Heart right ventricle (tissue), 16 donors: ENCODE measurements at regions not wholly inside any gene's neighbourhood (a gene's known extent, or its start where the extent isn't known, plus 50 kb on each side); places are given as distances from the start of the nearest gene placed in this dataset.

Source experiments
- ATAC-seq, 8 donors: fragments of 200-7000 bp; cut with Tn5 transposase; one replicate each; pipeline ENCODE4 v1.9.1; 2020; ENCODE audit warnings: mild to moderate bottlenecking in 8 of 8, moderate library complexity in 8 of 8, moderate number of reproducible peaks in 1 of 8
- DNase-seq, 2 donors: peaks; one replicate each; pipeline ENCODE4 v3.0.0-alpha.2; 2020
- H3K27ac ChIP-seq, 10 donors: fragments of 200-600 bp; sonication (generic) in 2 of 10; one replicate each; pipeline versions ENCODE4 v1.5.0 to v1.8.0; 2020 to 2022; ENCODE audit warnings: mild to moderate bottlenecking in 3 of 10
- H3K27me3 ChIP-seq, 7 donors: fragments of 200-600 bp; one replicate each; pipeline ENCODE4 v1.8.0; 2021 to 2022; ENCODE audit warnings: mild to moderate bottlenecking in 2 of 7
- H3K36me3 ChIP-seq, 9 donors: fragments of 200-600 bp; sonication (generic) in 1 of 9; one replicate each; pipeline versions ENCODE4 v1.5.0 to v1.8.0; 2020 to 2022; ENCODE audit warnings: mild to moderate bottlenecking in 2 of 9
- H3K4me1 ChIP-seq, 9 donors: fragments of 200-600 bp; sonication (generic) in 1 of 9; one replicate each; pipeline versions ENCODE4 v1.5.0 to v1.8.0; 2020 to 2022; ENCODE audit warnings: mild to moderate bottlenecking in 4 of 9
- H3K4me3 ChIP-seq, 10 donors: fragments of 200-600 bp; sonication (generic) in 2 of 10; one replicate each; pipeline versions ENCODE4 v1.5.0 to v1.8.0; 2020 to 2022; ENCODE audit warnings: mild to moderate bottlenecking in 7 of 10, moderate library complexity in 2 of 10
- H3K9me3 ChIP-seq, 11 donors: fragments of 200-600 bp in 10 of 11; sonication (generic) in 2 of 11; one replicate each; pipeline versions ENCODE4 v1.5.0 to v1.8.0; 2013 to 2022; ENCODE audit warnings: mild to moderate bottlenecking in 2 of 11, control low read depth in 1 of 11, moderate library complexity in 1 of 11
- CTCF ChIP-seq, 9 donors: fragments of 200-600 bp; sonication (generic) in 2 of 9; IDR thresholded peaks; one replicate each; pipeline versions ENCODE4 v1.5.0 to v1.8.0; 2021 to 2022; ENCODE audit warnings: antibody characterized with exemption in 9 of 9, mild to moderate bottlenecking in 5 of 9, moderate library complexity in 1 of 9
- WGBS, 2 donors: extraction: QIAGEN DNeasy Blood & Tissue Kit; methylation state at CpG; one replicate each; pipeline ENCODE4 v1.1.7; 2013; ENCODE audit warnings: inconsistent platforms in 1 of 2; 5-methylcytosine and 5-hydroxymethylcytosine counted together
- intact Hi-C, 10 donors: fragments of 100-400 bp; cut with DNase I; formaldehyde crosslinking; loops; one replicate each; pipeline versions ENCODE4 v1.11.1 to v1.14.2; 2022
- donor health status: Arrhythmogenic right ventricular cardiomyopathy.
- donor health status: ischemic (EF 13 %, LVEDD 7.1; RV severe dilation, severe dysfunction).
- donor health status: healthy with polysubstance abuse.
- donor health status: DM: no; HTN: yes; CAD: no.
- donor health status: DM: no; HTN: no; CAD: no.
- donor health status: ischemic (EF 25% LVEDD 6.9; RV normal size, moderate dysfunction).
- donor health status: ischemic (EF 25% LVEDD 5.7; RV mildly dilated, moderate dysfunction).
- donor health status: healthy.
- donor health status: DM: yes; HTN: yes; CAD: no.
- donor health status: Ischemic cardiomyopathy.
- donor health status: ischemic (EF 35%, LVEDD 5.7; RV mildly dilated, moderate dysfunction).
- donor health status: nonischemic (EF 11% LVEDD 7.7; RV severe dilation, severe dysfunction).
- donor health status: DM: yes; HTN: yes; CAD: no.
- donor health status: PGD.
- donor health status: ischemic (EF 29% LVEDD 5.4; RV normal size, mild dysfunction).
- donor health status: nonischemic (EF 23%, LVEDD 6.1; RV moderate dilation, normal function).

DNA sequence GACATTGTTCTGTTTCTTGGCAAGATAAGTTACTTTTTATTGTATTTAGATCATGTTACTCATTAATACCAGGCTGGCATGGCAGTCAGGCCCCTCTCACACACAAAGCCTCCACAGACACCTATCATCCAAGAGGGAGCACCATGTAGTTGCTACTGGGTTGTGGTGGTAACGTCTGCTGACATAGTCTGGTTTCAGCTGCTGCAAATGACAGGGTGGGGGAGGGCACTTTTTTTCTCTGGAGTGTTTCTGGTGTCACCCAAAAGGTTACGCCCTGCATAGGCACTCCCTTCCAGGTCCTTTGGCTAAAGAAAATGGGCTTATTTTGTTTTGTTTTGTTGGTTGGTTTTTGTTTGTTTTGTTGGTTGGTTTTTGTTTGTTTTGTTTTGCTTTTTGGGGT, 236.4 kb upstream of the RIMS1 start:
- Histone ChIP-seq H3K27me3 (no peaks in the 10 kb centered on the region), H3K4me3 (no peak overlapping the region), H3K36me3 (no peaks in the 10 kb centered on the region), H3K9me3 (peaks cover 0 to 23% (median 0%) of the 10 kb centered on the region in 11 donors), H3K4me1 (no peaks in the 10 kb centered on the region), H3K27ac (no peak overlapping the region)
- TF ChIP-seq CTCF (IDR thresholded peaks at IDR 0.05): no peak
- no peak for DNase-seq
- intact Hi-C loops: no loop called here
- ATAC-seq: no peak
- 52 to 64% methylated on average over 2 of the region's 2 CpGs for WGBS, 2 donors

DNA sequence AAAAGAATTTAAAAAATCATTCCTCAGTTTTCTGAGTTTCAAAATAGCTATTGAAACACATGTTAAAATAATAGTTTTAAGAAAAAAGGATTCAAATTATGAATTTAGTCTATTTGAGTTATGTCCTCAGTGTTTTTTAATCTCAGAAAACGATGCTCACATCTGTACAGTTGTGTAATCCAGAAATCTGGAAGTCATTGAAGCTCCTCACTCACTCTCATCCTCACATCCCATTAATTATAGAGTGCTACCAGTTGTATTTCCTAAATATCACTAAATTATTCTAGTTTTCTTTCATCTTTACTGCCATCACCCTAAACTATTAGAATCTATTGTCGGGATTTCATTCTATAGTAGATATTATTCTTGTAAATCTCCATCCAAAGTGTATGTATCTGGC, 234.7 kb upstream of the RIMS1 start:
- Histone ChIP-seq H3K27me3 (no peaks in the 10 kb centered on the region), H3K27ac (no peak overlapping the region), H3K36me3 (no peaks in the 10 kb centered on the region), H3K9me3 (peaks cover 0 to 20% (median 0%) of the 10 kb centered on the region in 11 donors), H3K4me1 (no peaks in the 10 kb centered on the region), H3K4me3 (no peak overlapping the region)
- intact Hi-C loops: no loop called here
- WGBS, 2 donors: 65 to 69% methylated on average over 2 of the region's 2 CpGs
- ATAC-seq: peak in 1 of 8 donors; percentile 16
- no peak for DNase-seq
- TF ChIP-seq CTCF (IDR thresholded peaks at IDR 0.05): no peak

DNA sequence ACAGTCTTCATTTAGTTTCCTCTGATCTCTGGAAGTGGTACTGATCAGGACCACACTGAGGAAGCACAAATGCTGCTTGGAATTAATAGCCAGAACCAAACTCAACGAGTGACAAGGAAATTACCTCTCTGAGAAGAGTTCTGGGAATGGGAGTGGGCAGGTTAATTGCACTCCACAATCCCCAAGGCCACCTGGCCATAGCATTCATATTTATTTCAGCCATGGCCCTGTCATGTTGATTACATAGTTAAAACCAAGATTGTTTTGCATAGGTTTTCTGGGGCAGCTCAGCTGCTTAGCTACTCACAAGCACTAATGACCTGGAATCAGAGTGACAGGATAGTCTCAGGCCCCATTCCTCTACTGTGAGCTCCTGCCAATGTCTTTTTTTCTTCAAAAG, 230.2 kb upstream of the RIMS1 start:
- 54 to 69% methylated on average over 1 of the region's 1 CpG for WGBS, 2 donors
- DNase-seq (no peak), ATAC-seq (no peak)
- Histone ChIP-seq H3K27me3 (no peaks in the 10 kb centered on the region), H3K9me3 (no peaks in the 10 kb centered on the region), H3K4me1 (no peaks in the 10 kb centered on the region), H3K4me3 (no peak overlapping the region), H3K27ac (no peak overlapping the region), H3K36me3 (no peaks in the 10 kb centered on the region)
- intact Hi-C loops: no loop called here
- no peak for TF ChIP-seq CTCF (IDR thresholded peaks at IDR 0.05)

GRCh38 chr6:71665931-71666330, 220.4 kb upstream of the RIMS1 start:
- DNase-seq: no peak
- no peaks in the 10 kb centered on the region for H3K9me3 ChIP-seq
- no peak overlapping the region for H3K4me3 ChIP-seq
- no peak for TF ChIP-seq CTCF (IDR thresholded peaks at IDR 0.05)
- 58 to 72% methylated on average over 3 of the region's 3 CpGs for WGBS, 2 donors
- no peaks in the 10 kb centered on the region for H3K36me3 ChIP-seq
- no peaks in the 10 kb centered on the region for H3K4me1 ChIP-seq
- no peak for ATAC-seq
- no peak overlapping the region for H3K27ac ChIP-seq
- intact Hi-C loops: no loop called here
- no peaks in the 10 kb centered on the region for H3K27me3 ChIP-seq

DNA sequence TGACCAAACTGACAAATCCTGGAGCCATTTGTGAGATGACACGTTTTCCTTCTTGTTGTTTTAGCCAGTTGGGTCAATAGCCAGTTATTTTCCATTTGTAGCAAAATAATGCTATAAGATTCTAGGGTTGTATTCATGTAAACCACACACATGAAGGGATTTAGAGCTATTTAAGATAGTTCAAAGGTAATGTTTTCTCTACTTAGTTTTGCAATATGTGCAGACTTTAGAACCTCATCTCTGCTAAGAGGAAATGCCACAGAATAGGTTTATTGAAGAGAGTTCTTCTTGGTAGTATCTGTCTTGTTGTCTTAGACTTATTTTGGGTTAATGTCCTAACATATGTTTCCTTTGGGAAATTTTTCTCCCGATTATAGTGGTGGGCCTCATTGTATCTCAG, 213.5 kb upstream of the RIMS1 start:
- intact Hi-C loops: no loop called here
- WGBS, 2 donors: 55 to 59% methylated on average over 2 of the region's 2 CpGs

More for the DNA sequence above, 213.5 kb upstream of the RIMS1 start:
- DNase-seq (no peak), ATAC-seq (no peak)
- Histone ChIP-seq H3K36me3 (no peaks in the 10 kb centered on the region), H3K4me1 (no peaks in the 10 kb centered on the region), H3K9me3 (no peaks in the 10 kb centered on the region), H3K27ac (no peak overlapping the region), H3K4me3 (no peak overlapping the region), H3K27me3 (no peaks in the 10 kb centered on the region)
- no peak for TF ChIP-seq CTCF (IDR thresholded peaks at IDR 0.05)
